ENCODE measurements at regions not wholly inside any gene's neighbourhood (a gene's known extent, or its start where the extent isn't known, plus 50 kb on each side); places are given as distances from the start of the nearest gene placed in this dataset.

GRCh38 chr14:39712293-39712999 lies 280.2 kb upstream of the FBXO33 start:
- TF ChIP-seq, protein P1, sequence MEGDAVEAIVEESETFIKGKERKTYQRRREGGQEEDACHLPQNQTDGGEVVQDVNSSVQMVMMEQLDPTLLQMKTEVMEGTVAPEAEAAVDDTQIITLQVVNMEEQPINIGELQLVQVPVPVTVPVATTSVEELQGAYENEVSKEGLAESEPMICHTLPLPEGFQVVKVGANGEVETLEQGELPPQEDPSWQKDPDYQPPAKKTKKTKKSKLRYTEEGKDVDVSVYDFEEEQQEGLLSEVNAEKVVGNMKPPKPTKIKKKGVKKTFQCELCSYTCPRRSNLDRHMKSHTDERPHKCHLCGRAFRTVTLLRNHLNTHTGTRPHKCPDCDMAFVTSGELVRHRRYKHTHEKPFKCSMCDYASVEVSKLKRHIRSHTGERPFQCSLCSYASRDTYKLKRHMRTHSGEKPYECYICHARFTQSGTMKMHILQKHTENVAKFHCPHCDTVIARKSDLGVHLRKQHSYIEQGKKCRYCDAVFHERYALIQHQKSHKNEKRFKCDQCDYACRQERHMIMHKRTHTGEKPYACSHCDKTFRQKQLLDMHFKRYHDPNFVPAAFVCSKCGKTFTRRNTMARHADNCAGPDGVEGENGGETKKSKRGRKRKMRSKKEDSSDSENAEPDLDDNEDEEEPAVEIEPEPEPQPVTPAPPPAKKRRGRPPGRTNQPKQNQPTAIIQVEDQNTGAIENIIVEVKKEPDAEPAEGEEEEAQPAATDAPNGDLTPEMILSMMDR (conservative IDR thresholded peaks at IDR 0.05; ENCODE audit: low read depth) = no peak
- DNase-seq (ENCODE audit: low spot score) = no peak
- ChIA-PET POLR2A (ENCODE audit: low non-redundant PET) (no interaction called here), CTCF (no interaction called here)
- H3K27ac ChIP-seq = no peak overlapping the region

DNA sequence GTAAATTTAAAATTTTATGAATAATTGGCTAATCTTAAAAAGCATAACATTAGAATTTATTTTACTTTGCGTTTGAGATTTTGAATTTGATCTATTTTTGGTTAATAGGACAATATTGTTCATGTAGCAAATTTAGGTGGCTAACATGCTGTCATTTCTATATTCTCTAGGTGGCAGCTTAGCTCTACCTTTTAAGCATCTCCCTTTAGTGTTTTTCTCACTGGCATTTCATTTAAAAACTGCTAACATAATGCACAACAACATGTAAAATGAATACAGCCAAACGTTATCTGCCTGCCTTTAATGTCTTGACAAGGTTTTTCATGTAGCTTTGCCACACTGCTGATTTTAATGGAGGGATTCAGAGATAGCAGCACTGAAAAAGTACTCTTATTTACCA lies 272.4 kb upstream of the FBXO33 start:
- TF ChIP-seq, protein P1 (conservative IDR thresholded peaks at IDR 0.05; ENCODE audit: low read depth) = no peak
- no peak for DNase-seq (ENCODE audit: low spot score)
- H3K27ac ChIP-seq = no peak overlapping the region
- ChIA-PET CTCF (no interaction called here), POLR2A (ENCODE audit: low non-redundant PET) (no interaction called here)

GRCh38 chr14:39694341-39694740 lies 262.1 kb upstream of the FBXO33 start:
- no peak for DNase-seq (ENCODE audit: low spot score)
- ChIA-PET POLR2A (ENCODE audit: low non-redundant PET) (no interaction called here), CTCF (no interaction called here)
- TF ChIP-seq, protein P1 (conservative IDR thresholded peaks at IDR 0.05; ENCODE audit: low read depth) = no peak
- H3K27ac ChIP-seq = no peak overlapping the region

- CTCF ChIA-PET = no interaction called here
- POLR2A ChIA-PET (ENCODE audit: low non-redundant PET) = no interaction called here
- H3K27ac ChIP-seq = no peak overlapping the region
- TF ChIP-seq, protein P1 (conservative IDR thresholded peaks at IDR 0.05; ENCODE audit: low read depth) = no peak
- DNase-seq (ENCODE audit: low spot score) = no peak
Observed at GRCh38 chr14:39683691-39684260, 251.5 kb upstream of the FBXO33 start.

DNA sequence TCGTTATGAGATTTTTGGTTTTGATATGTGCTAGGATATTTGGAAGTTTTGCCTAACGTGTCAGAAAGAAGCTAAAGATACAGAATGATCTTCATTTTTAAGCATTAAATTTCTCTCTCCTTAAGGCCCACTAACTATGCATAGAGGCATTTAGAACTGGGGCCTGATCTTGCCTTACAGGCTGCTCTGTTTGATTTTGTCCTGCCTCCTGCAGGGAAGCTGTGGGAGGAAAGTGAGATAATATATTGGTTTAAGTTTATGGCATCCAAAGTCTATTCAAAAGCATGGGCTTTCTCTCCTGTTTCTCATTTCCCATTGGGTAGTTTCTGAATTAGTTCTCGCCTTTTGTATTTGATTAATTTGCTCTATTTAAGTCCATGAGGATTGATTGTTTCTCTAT lies 250.3 kb upstream of the FBXO33 start:
- CTCF ChIA-PET = no interaction called here

GRCh38 chr14:39681782-39682399 lies 249.7 kb upstream of the FBXO33 start:
- DNase-seq (ENCODE audit: low spot score) = no peak
- TF ChIP-seq, protein P1 (conservative IDR thresholded peaks at IDR 0.05; ENCODE audit: low read depth) = no peak
- no peak overlapping the region for H3K27ac ChIP-seq
- POLR2A ChIA-PET (ENCODE audit: low non-redundant PET) = no interaction called here
- CTCF ChIA-PET = no interaction called here

More for the DNA sequence above, 250.3 kb upstream of the FBXO33 start:
- H3K27ac ChIP-seq = no peak overlapping the region
- POLR2A ChIA-PET (ENCODE audit: low non-redundant PET) = no interaction called here
- TF ChIP-seq, protein P1 (conservative IDR thresholded peaks at IDR 0.05; ENCODE audit: low read depth) = no peak
- DNase-seq (ENCODE audit: low spot score) = no peak

Data from RWPE1 (cell line).